Tibial artery (tissue), 4 donors: ENCODE measurements at regions not wholly inside any gene's neighbourhood (a gene's known extent, or its start where the extent isn't known, plus 50 kb on each side); places are given as distances from the start of the nearest gene placed in this dataset.

ENCODE experiments used
- DNase-seq, 2 donors: peaks; one replicate each; pipeline ENCODE4 v3.0.0-alpha.2; 2019
- H3K27ac ChIP-seq, 2 donors: fragments of 200-600 bp; sonication (generic) in 1 of 2; 1 replicate in 1 of 2; 2 replicates in 1 of 2; pipeline ENCODE4 v1.5.1; 2018 to 2019; ENCODE audit warnings: mild to moderate bottlenecking in 1 of 2
- H3K27me3 ChIP-seq, 2 donors: fragments of 200-600 bp; sonication (generic) in 1 of 2; one replicate each; pipeline versions ENCODE4 v1.5.1 to v1.6.0; 2016 to 2019
- H3K36me3 ChIP-seq, 3 donors: fragments of 200-600 bp; sonication (generic) in 2 of 3; one replicate each; pipeline ENCODE4 v1.5.1; 2016 to 2019; ENCODE audit warnings: mild to moderate bottlenecking in 2 of 3
- H3K4me1 ChIP-seq, 4 donors: fragments of 200-600 bp; sonication (generic) in 2 of 4; 1 replicate in 3 of 4; 2 replicates in 1 of 4; pipeline ENCODE4 v1.5.1; 2016 to 2019
- H3K4me3 ChIP-seq, 2 donors: fragments of 200-600 bp; sonication (generic) in 1 of 2; 1 replicate in 1 of 2; 2 replicates in 1 of 2; pipeline ENCODE4 v1.5.1; 2018 to 2019; ENCODE audit warnings: mild to moderate bottlenecking in 2 of 2
- H3K9me3 ChIP-seq, 3 donors: fragments of 200-600 bp; sonication (generic) in 1 of 3; one replicate each; pipeline ENCODE4 v1.5.1; 2016 to 2019
- intact Hi-C: fragments of 100-400 bp; cut with DNase I; formaldehyde crosslinking; loops from one replicate; pipeline ENCODE4 v1.15.0; 2023; ENCODE audit warnings: low total_unique reads
- TF ChIP-seq, protein P1 (sequence below), 2 experiments: fragments of 200-600 bp in 1 of 2; fragments of 450-650 bp in 1 of 2; IDR thresholded peaks; one replicate each; pipeline ENCODE4 v1.5.1; 2017 to 2019; ENCODE audit warnings: antibody characterized with exemption in 2 of 2, mild to moderate bottlenecking in 1 of 2, moderate library complexity in 1 of 2

GRCh38 chr5:143601917-143602333, 198.4 kb upstream of the NR3C1 start:
- no peak for DNase-seq
- Histone ChIP-seq H3K27ac (no peak overlapping the region), H3K9me3 (no peaks in the 10 kb centered on the region), H3K4me1 (no peaks in the 10 kb centered on the region), H3K27me3 (no peaks in the 10 kb centered on the region), H3K36me3 (no peaks in the 10 kb centered on the region), H3K4me3 (no peak overlapping the region)
- intact Hi-C loops: no loop called here
- TF ChIP-seq, protein P1, sequence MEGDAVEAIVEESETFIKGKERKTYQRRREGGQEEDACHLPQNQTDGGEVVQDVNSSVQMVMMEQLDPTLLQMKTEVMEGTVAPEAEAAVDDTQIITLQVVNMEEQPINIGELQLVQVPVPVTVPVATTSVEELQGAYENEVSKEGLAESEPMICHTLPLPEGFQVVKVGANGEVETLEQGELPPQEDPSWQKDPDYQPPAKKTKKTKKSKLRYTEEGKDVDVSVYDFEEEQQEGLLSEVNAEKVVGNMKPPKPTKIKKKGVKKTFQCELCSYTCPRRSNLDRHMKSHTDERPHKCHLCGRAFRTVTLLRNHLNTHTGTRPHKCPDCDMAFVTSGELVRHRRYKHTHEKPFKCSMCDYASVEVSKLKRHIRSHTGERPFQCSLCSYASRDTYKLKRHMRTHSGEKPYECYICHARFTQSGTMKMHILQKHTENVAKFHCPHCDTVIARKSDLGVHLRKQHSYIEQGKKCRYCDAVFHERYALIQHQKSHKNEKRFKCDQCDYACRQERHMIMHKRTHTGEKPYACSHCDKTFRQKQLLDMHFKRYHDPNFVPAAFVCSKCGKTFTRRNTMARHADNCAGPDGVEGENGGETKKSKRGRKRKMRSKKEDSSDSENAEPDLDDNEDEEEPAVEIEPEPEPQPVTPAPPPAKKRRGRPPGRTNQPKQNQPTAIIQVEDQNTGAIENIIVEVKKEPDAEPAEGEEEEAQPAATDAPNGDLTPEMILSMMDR (IDR thresholded peaks at IDR 0.05): no peak

- Histone ChIP-seq H3K4me1 (no peaks in the 10 kb centered on the region), H3K4me3 (no peak overlapping the region), H3K27me3 (no peaks in the 10 kb centered on the region), H3K9me3 (no peaks in the 10 kb centered on the region), H3K27ac (no peak overlapping the region), H3K36me3 (no peaks in the 10 kb centered on the region)
- DNase-seq: no peak
- intact Hi-C loops: no loop called here
- TF ChIP-seq, protein P1 (IDR thresholded peaks at IDR 0.05): no peak
Observed at GRCh38 chr5:143601357-143601756, 197.9 kb upstream of the NR3C1 start.

DNA sequence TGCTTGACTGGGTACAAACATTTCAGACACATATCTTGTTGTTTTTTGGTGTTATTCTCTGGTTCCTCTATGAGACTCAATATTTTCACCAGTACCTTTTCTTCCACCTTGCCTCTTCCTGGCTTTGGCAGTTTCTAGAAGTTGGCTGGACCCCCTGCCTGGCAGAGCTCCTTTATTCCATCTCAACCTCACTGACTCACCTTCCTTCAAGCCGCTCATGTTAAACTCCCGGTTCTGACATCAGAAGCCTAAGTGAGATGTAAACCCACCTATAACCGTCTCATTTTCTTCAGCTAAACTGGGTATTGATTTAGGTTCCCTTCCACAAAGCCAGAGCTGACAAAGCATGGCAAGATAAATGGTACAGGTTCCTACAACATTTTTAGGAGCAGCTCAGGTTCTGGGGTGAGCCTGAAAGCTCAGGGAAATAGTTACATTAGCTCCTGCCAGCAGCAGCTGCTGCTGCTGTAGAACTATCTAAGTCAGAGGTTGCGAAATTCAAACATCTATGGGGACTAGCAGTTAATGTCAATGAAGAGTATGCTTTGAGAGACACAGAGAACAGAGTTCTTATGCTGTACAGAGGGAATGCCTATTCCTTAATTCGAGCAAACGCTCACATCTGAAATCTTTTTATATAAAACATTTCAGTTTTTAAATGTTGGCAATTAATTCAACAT, 197.1 kb upstream of the NR3C1 start:
- intact Hi-C loops: no loop called here
- Histone ChIP-seq H3K4me1 (no peaks in the 10 kb centered on the region), H3K27ac (no peak overlapping the region), H3K4me3 (no peak overlapping the region), H3K27me3 (no peaks in the 10 kb centered on the region), H3K9me3 (no peaks in the 10 kb centered on the region), H3K36me3 (no peaks in the 10 kb centered on the region)
- DNase-seq: no peak
- TF ChIP-seq, protein P1 (IDR thresholded peaks at IDR 0.05): no peak

- no peaks in the 10 kb centered on the region for H3K27me3 ChIP-seq
- H3K27ac ChIP-seq: no peak overlapping the region
- H3K36me3 ChIP-seq: no peaks in the 10 kb centered on the region
- no peak for DNase-seq
- H3K9me3 ChIP-seq: no peaks in the 10 kb centered on the region
- H3K4me1 ChIP-seq: no peaks in the 10 kb centered on the region
- TF ChIP-seq, protein P1 (IDR thresholded peaks at IDR 0.05): no peak
- no peak overlapping the region for H3K4me3 ChIP-seq
- intact Hi-C loops: no loop called here
Observed at GRCh38 chr5:143599474-143599873, 196.0 kb upstream of the NR3C1 start.

GRCh38 chr5:143596824-143597223, 193.3 kb upstream of the NR3C1 start:
- intact Hi-C loops: no loop called here
- Histone ChIP-seq H3K27me3 (no peaks in the 10 kb centered on the region), H3K4me1 (no peaks in the 10 kb centered on the region), H3K4me3 (no peak overlapping the region), H3K27ac (no peak overlapping the region), H3K9me3 (no peaks in the 10 kb centered on the region), H3K36me3 (no peaks in the 10 kb centered on the region)
- TF ChIP-seq, protein P1 (IDR thresholded peaks at IDR 0.05): no peak
- DNase-seq: no peak
